LNCaP clone FGC (cell line): ENCODE measurements at regions not wholly inside any gene's neighbourhood (a gene's known extent, or its start where the extent isn't known, plus 50 kb on each side); places are given as distances from the start of the nearest gene placed in this dataset.

ENCODE experiments used
- DNase-seq: peaks from one replicate; pipeline ENCODE4 v3.0.0-alpha.2; 2011; ENCODE audit warnings: low read depth
- H3K4me3 ChIP-seq: 2 replicates; pipeline ENCODE4 v1.5.1; 2011; ENCODE audit warnings: mild to moderate bottlenecking, low read depth, low read length, control low read depth
- CTCF ChIP-seq: IDR thresholded peaks from 2 replicates; pipeline ENCODE4 v1.5.1; 2012; ENCODE audit warnings: mild to moderate bottlenecking; ENCODE audit not compliant: control insufficient read depth, insufficient read depth; ENCODE audit errors: extremely low read depth

- no peak for TF ChIP-seq CTCF
- no peak overlapping the region for H3K4me3 ChIP-seq
- DNase-seq, result no peak
Observed at GRCh38 chr4:82261084-82261483, 112.7 kb downstream of the HNRNPD start.

- TF ChIP-seq CTCF, result no peak
- H3K4me3 ChIP-seq, result no peak overlapping the region
- no peak for DNase-seq
Observed at GRCh38 chr4:82260632-82261031, 113.2 kb downstream of the HNRNPD start.

- no peak overlapping the region for H3K4me3 ChIP-seq
- no peak for TF ChIP-seq CTCF
- DNase-seq, result no peak
Observed at GRCh38 chr4:82256718-82257117, 117.1 kb downstream of the HNRNPD start.

GRCh38 chr4:82255657-82256056 lies 118.1 kb downstream of the HNRNPD start:
- DNase-seq, result no peak
- no peak for TF ChIP-seq CTCF
- no peak overlapping the region for H3K4me3 ChIP-seq

- no peak for TF ChIP-seq CTCF
- DNase-seq, result no peak
- H3K4me3 ChIP-seq, result no peak overlapping the region
Observed at GRCh38 chr4:82248903-82249632, 124.7 kb downstream of the HNRNPD start.

GRCh38 chr4:82247629-82248028 lies 126.2 kb downstream of the HNRNPD start:
- no peak for TF ChIP-seq CTCF
- DNase-seq, result no peak
- H3K4me3 ChIP-seq, result no peak overlapping the region

GRCh38 chr4:82247171-82247570 lies 126.6 kb downstream of the HNRNPD start:
- no peak for TF ChIP-seq CTCF
- no peak for DNase-seq
- no peak overlapping the region for H3K4me3 ChIP-seq
